NB4 (cell line): ENCODE measurements at regions not wholly inside any gene's neighbourhood (a gene's known extent, or its start where the extent isn't known, plus 50 kb on each side); places are given as distances from the start of the nearest gene placed in this dataset.

Experiments used
- CTCF ChIP-seq: IDR thresholded peaks from one replicate; pipeline ENCODE4 v1.5.1; 2012; ENCODE audit warnings: low read depth, low read length
- MYC ChIP-seq: IDR thresholded peaks from 2 replicates; pipeline ENCODE4 v1.6.1; 2011; ENCODE audit warnings: low read depth, low read length
- POLR2A ChIP-seq: IDR thresholded peaks from 2 replicates; pipeline ENCODE4 v1.6.1; 2011; ENCODE audit warnings: mild to moderate bottlenecking; ENCODE audit not compliant: insufficient read length; ENCODE audit errors: extremely low read depth

DNA sequence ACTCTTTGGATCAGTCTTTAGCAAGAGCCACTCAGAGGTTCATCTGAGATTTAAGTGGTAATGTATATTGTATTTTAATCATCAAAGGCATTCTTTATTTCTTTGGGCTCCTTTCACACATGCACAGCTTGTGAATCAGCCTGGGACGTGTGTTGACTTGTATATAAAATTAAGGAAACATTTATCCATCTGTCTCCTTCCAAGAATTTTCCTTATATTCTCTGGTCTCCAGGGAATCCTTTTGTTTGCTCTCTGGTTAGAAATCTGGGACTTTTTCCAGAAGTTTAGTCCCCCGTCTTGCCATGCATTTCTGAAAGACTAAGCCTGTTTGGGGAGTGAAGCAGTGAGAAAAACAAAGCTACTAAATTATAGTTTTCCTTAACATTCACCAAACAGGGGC, 212.3 kb downstream of the DCAF12L2 start:
- no peak for TF ChIP-seq CTCF
- no peak for TF ChIP-seq POLR2A
- no peak for TF ChIP-seq MYC
